ENCODE measurements at regions not wholly inside any gene's neighbourhood (a gene's known extent, or its start where the extent isn't known, plus 50 kb on each side); places are given as distances from the start of the nearest gene placed in this dataset.

DNA sequence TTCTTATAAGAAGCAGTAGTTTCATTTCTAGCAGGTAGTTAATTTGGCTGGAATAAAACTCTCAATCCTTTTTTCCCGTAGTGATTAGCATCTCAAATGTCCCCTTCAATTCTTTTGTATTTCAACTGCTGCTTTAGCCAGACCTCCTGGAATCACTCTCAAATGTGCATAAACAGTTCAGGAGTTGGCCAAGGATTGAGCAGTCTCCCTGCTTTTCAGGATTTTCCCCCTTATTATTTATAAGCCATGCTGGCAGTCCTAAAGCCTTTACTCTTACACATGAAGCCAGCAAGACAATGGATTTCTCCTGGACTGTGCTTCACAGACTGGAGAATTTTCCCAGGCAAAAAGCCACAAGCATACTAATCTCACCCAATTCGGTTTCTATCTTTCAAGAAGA is 950.1 kb downstream of the VRK1 start:
- DNase-seq = no peak
- Mint-ChIP-seq H3K4me1 (no peaks in the 10 kb centered on the region), H3K4me3 (no peak overlapping the region), H3K9me3 (peaks cover 5% of the 10 kb centered on the region), H3K36me3 (ENCODE audit: low read depth) (no peaks in the 10 kb centered on the region), H3K27ac (no peak overlapping the region), H3K27me3 (peaks cover 4% of the 10 kb centered on the region)
- CTCF ChIA-PET = no interaction called here
- POLR2A ChIA-PET = no interaction called here

- Mint-ChIP-seq H3K36me3 (ENCODE audit: low read depth) (no peaks in the 10 kb centered on the region), H3K4me3 (no peak overlapping the region), H3K4me1 (no peaks in the 10 kb centered on the region), H3K27ac (no peak overlapping the region), H3K27me3 (peaks cover 4% of the 10 kb centered on the region), H3K9me3 (peaks cover 5% of the 10 kb centered on the region)
- CTCF ChIA-PET = no interaction called here
- DNase-seq = no peak
- POLR2A ChIA-PET = no interaction called here
Observed at GRCh38 chr14:97748616-97749015, 951.4 kb downstream of the VRK1 start.

DNA sequence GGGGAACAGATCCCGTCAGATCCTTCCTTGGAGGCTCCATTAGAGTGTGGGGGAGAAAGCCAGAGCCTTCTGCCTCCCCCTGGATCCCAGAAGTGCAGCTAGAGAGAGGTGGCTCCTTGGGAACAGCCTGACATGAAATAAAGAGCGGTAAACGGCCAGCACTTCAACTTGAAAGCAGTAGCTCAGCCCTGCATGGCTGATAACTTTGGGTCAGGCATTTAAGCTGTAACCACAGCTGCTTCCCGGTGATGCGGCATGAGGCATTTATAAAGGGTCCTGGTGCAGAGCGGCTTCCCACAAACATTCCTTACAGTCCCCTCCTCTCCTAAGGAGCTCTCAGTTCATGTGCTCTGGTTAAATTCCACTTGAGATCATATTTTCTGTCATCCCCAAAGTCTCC is 960.3 kb downstream of the VRK1 start:
- CTCF ChIA-PET = no interaction called here
- POLR2A ChIA-PET = no interaction called here

GRCh38 chr14:97760050-97760449 is 962.9 kb downstream of the VRK1 start:
- no peak overlapping the region for H3K27ac Mint-ChIP-seq
- peaks cover 8% of the 10 kb centered on the region for H3K4me1 Mint-ChIP-seq
- H3K27me3 Mint-ChIP-seq = no peaks in the 10 kb centered on the region
- no peak for DNase-seq
- H3K36me3 Mint-ChIP-seq (ENCODE audit: low read depth) = no peaks in the 10 kb centered on the region
- H3K4me3 Mint-ChIP-seq = no peak overlapping the region
- no peaks in the 10 kb centered on the region for H3K9me3 Mint-ChIP-seq
- POLR2A ChIA-PET = no interaction called here
- CTCF ChIA-PET = no interaction called here

More for the DNA sequence above, 960.3 kb downstream of the VRK1 start:
- H3K9me3 Mint-ChIP-seq = no peaks in the 10 kb centered on the region
- peaks cover 5% of the 10 kb centered on the region for H3K4me1 Mint-ChIP-seq
- H3K27ac Mint-ChIP-seq = no peak overlapping the region
- no peaks in the 10 kb centered on the region for H3K27me3 Mint-ChIP-seq
- no peak for DNase-seq
- no peak overlapping the region for H3K4me3 Mint-ChIP-seq
- H3K36me3 Mint-ChIP-seq (ENCODE audit: low read depth) = no peaks in the 10 kb centered on the region

- Mint-ChIP-seq H3K36me3 (ENCODE audit: low read depth) (no peaks in the 10 kb centered on the region), H3K4me1 (peaks cover 8% of the 10 kb centered on the region)
- CTCF ChIA-PET = no interaction called here
Observed at GRCh38 chr14:97762386-97762785, 965.2 kb downstream of the VRK1 start.

DNA sequence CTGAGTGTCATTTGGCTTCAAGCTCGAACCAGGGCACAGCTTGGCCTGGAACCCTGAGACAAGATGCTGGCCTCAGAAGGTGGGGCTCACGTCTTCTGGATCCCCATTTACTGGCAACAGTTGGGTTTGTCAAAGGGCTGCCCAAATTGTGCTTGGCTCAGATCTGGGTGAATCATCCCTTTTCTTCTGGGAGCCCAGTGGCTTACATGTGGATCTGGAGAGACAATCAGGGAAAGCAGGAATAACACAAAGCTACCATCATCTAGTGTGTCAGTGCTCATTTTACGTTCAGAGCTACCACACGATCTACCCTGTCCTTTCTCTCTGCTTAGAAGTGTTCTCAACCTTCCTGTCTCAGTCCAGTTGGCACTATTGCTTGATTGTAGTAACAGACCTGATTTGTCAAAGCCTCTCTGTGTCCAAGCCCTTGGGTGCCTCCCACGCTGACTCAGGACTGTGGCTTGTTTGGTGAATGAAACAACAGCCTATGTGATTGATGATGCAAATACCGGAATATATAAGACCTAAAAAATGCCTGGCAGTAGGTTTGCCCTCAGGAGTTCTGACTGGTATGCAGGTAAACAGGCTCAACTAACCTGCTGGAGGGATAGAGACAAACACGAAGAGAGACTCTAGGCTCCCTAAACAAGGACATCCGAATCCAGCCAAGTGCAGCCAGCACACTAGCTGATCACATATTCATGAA is 974.3 kb downstream of the VRK1 start:
- DNase-seq = no peak
- no peaks in the 10 kb centered on the region for H3K27me3 Mint-ChIP-seq
- H3K4me3 Mint-ChIP-seq = no peak overlapping the region
- no peaks in the 10 kb centered on the region for H3K9me3 Mint-ChIP-seq
- no peaks in the 10 kb centered on the region for H3K36me3 Mint-ChIP-seq (ENCODE audit: low read depth)
- POLR2A ChIA-PET = no interaction called here
- H3K4me1 Mint-ChIP-seq = no peaks in the 10 kb centered on the region
- no peak overlapping the region for H3K27ac Mint-ChIP-seq
- CTCF ChIA-PET = no interaction called here

More at GRCh38 chr14:97762386-97762785, 965.2 kb downstream of the VRK1 start:
- Mint-ChIP-seq H3K27ac (no peak overlapping the region), H3K4me3 (no peak overlapping the region), H3K27me3 (no peaks in the 10 kb centered on the region), H3K9me3 (no peaks in the 10 kb centered on the region)
- POLR2A ChIA-PET = no interaction called here
- no peak for DNase-seq

DNA sequence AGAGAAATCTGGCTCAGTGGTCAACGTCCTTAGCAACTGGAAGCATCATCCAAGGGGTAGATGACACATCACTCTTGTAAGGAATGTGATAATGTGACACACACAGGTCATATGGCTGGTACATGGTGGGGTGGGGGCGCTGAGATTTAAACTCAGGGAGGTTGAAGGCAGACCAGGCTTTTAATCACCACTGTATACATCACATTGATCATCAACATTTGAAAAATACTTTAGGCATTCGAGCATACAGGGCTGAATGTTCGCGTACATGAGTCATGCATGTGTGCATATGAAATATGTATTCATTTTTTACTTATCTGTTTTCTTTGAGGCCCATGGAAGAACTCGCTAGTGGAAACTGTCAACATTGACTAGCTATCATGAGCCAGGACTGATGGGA is 976.4 kb downstream of the VRK1 start:
- H3K4me3 Mint-ChIP-seq = no peak overlapping the region
- H3K27me3 Mint-ChIP-seq = no peaks in the 10 kb centered on the region
- H3K27ac Mint-ChIP-seq = no peak overlapping the region
- H3K4me1 Mint-ChIP-seq = peaks cover 5% of the 10 kb centered on the region
- no peaks in the 10 kb centered on the region for H3K36me3 Mint-ChIP-seq (ENCODE audit: low read depth)
- POLR2A ChIA-PET = no interaction called here
- no peaks in the 10 kb centered on the region for H3K9me3 Mint-ChIP-seq
- CTCF ChIA-PET = no interaction called here
- DNase-seq = no peak

DNA sequence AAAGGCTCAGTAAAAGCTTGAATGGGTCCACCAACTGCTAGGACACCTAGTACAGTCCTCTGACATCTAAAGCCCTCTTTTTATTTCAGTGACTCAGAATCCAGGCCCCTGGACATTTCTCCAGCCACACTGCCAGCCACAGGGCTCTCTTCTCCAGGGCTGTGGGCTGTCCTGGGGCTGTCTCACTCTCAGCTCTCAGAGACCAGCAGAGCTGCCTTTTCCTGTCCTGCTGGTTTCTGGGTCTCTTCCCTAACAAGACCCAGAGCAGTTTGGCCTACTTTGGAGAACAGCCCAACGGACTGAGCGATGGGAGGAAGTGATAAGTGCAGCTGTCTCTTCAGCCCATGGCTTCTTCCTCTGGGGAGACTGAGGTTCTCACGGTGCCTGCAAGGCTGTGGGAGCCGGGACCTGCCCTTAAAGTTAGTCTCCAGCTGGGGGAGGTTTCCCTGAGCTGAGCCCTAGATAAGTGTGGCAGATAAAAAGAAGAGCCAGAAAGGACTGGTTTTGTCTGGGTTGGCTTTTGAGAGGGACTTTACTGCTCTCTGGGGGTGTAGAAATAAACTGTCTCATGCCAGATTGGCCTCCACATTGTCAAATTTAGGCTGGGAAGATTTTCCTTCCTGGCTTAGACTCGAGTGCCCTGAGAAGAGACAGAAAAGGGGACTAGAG is 979.8 kb downstream of the VRK1 start:
- Mint-ChIP-seq H3K27ac (no peak overlapping the region), H3K27me3 (no peaks in the 10 kb centered on the region), H3K9me3 (no peaks in the 10 kb centered on the region), H3K4me3 (no peak overlapping the region), H3K4me1 (peaks cover 5% of the 10 kb centered on the region), H3K36me3 (ENCODE audit: low read depth) (no peaks in the 10 kb centered on the region)
- CTCF ChIA-PET = no interaction called here
- POLR2A ChIA-PET = no interaction called here
- DNase-seq = no peak

DNA sequence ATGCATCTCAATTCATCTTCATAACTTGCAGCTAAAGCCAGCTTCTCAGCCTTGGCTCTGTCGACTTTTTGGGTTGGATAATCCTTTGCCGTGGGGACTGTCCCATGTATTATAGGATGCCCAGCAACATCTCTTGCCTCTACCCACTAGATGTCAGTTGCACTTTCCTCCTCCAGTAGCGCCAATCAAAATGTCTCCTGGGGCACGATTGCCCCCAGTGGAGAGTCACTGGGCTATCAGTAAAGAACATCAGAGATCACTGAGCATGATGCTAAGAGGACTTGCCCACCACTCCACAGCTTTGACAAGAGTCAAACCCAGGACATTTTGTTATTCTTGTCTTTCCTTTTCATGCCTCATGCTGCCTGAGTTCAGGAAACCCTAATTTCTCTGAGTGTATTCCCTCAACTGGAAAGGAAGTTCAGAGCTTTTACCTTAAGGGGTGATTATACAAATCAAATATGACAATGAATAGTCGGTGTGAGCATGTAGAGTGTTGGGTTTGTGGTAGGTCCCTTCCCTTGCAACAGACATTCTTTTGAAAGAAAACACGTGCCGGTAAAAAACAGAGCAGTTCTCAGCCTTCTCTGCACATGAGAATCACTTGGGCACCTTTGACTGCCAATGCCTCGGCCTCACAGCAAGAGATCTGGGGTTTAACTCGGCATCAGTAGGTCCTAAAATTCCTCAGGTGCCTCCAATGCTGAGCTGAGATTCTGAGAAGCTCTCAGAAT is 980.6 kb downstream of the VRK1 start:
- Mint-ChIP-seq H3K4me3 (no peak overlapping the region), H3K9me3 (no peaks in the 10 kb centered on the region), H3K27ac (no peak overlapping the region), H3K27me3 (no peaks in the 10 kb centered on the region), H3K36me3 (ENCODE audit: low read depth) (no peaks in the 10 kb centered on the region), H3K4me1 (peaks cover 5% of the 10 kb centered on the region)
- DNase-seq = no peak
- ChIA-PET CTCF (no interaction called here), POLR2A (no interaction called here)

- Mint-ChIP-seq H3K9me3 (no peaks in the 10 kb centered on the region), H3K27ac (no peak overlapping the region), H3K36me3 (ENCODE audit: low read depth) (no peaks in the 10 kb centered on the region), H3K27me3 (no peaks in the 10 kb centered on the region), H3K4me1 (peaks cover 7% of the 10 kb centered on the region), H3K4me3 (no peak overlapping the region)
- no peak for DNase-seq
- CTCF ChIA-PET = no interaction called here
- POLR2A ChIA-PET = no interaction called here
Observed at GRCh38 chr14:97779140-97779539, 982.0 kb downstream of the VRK1 start.

- H3K9me3 Mint-ChIP-seq = no peaks in the 10 kb centered on the region
- H3K27me3 Mint-ChIP-seq = no peaks in the 10 kb centered on the region
- peaks cover 13% of the 10 kb centered on the region for H3K4me1 Mint-ChIP-seq
- H3K27ac Mint-ChIP-seq = no peak overlapping the region
- ChIA-PET CTCF (no interaction called here), POLR2A (no interaction called here)
- no peak overlapping the region for H3K4me3 Mint-ChIP-seq
- DNase-seq = no peak
- no peaks in the 10 kb centered on the region for H3K36me3 Mint-ChIP-seq (ENCODE audit: low read depth)
Observed at GRCh38 chr14:97780804-97781203, 983.6 kb downstream of the VRK1 start.

GRCh38 chr14:97781961-97782360 is 984.8 kb downstream of the VRK1 start:
- H3K4me3 Mint-ChIP-seq = no peak overlapping the region
- CTCF ChIA-PET = no interaction called here
- POLR2A ChIA-PET = no interaction called here

GRCh38 chr14:97782871-97783414 is 985.8 kb downstream of the VRK1 start:
- CTCF ChIA-PET = no interaction called here
- H3K27ac Mint-ChIP-seq = no peak overlapping the region
- POLR2A ChIA-PET = no interaction called here

More at GRCh38 chr14:97781961-97782360, 984.8 kb downstream of the VRK1 start:
- no peak for DNase-seq
- Mint-ChIP-seq H3K4me1 (peaks cover 12% of the 10 kb centered on the region), H3K36me3 (ENCODE audit: low read depth) (no peaks in the 10 kb centered on the region), H3K27ac (no peak overlapping the region), H3K27me3 (no peaks in the 10 kb centered on the region), H3K9me3 (no peaks in the 10 kb centered on the region)

More at GRCh38 chr14:97782871-97783414, 985.8 kb downstream of the VRK1 start:
- Mint-ChIP-seq H3K9me3 (no peaks in the 10 kb centered on the region), H3K4me3 (no peak overlapping the region), H3K4me1 (peaks cover 8% of the 10 kb centered on the region), H3K27me3 (no peaks in the 10 kb centered on the region), H3K36me3 (ENCODE audit: low read depth) (no peaks in the 10 kb centered on the region)
- no peak for DNase-seq
